ENCODE measurements at regions not wholly inside any gene's neighbourhood (a gene's known extent, or its start where the extent isn't known, plus 50 kb on each side); places are given as distances from the start of the nearest gene placed in this dataset.

GRCh38 chr9:105103776-105104175 is 140.7 kb upstream of the SLC44A1 start:
- in situ Hi-C loops (cut with HindIII; ENCODE audit: low sequenced_read_pairs) = no loop called here
- no peak overlapping the region for H3K4me3 ChIP-seq (ENCODE audit: low read depth, low read length)
- TF ChIP-seq, protein P1, sequence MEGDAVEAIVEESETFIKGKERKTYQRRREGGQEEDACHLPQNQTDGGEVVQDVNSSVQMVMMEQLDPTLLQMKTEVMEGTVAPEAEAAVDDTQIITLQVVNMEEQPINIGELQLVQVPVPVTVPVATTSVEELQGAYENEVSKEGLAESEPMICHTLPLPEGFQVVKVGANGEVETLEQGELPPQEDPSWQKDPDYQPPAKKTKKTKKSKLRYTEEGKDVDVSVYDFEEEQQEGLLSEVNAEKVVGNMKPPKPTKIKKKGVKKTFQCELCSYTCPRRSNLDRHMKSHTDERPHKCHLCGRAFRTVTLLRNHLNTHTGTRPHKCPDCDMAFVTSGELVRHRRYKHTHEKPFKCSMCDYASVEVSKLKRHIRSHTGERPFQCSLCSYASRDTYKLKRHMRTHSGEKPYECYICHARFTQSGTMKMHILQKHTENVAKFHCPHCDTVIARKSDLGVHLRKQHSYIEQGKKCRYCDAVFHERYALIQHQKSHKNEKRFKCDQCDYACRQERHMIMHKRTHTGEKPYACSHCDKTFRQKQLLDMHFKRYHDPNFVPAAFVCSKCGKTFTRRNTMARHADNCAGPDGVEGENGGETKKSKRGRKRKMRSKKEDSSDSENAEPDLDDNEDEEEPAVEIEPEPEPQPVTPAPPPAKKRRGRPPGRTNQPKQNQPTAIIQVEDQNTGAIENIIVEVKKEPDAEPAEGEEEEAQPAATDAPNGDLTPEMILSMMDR (IDR thresholded peaks at IDR 0.05; ENCODE audit: low read depth, low read length) = no peak
- DNase-seq (ENCODE audit: low read depth, low spot score) = no peak

- TF ChIP-seq, protein P1 (IDR thresholded peaks at IDR 0.05; ENCODE audit: low read depth, low read length) = no peak
- DNase-seq (ENCODE audit: low read depth, low spot score) = no peak
- in situ Hi-C loops (cut with HindIII; ENCODE audit: low sequenced_read_pairs) = no loop called here
- H3K4me3 ChIP-seq (ENCODE audit: low read depth, low read length) = no peak overlapping the region
These were observed 130.1 kb upstream of the SLC44A1 start for GRCh38 chr9:105114318-105114717.

DNA sequence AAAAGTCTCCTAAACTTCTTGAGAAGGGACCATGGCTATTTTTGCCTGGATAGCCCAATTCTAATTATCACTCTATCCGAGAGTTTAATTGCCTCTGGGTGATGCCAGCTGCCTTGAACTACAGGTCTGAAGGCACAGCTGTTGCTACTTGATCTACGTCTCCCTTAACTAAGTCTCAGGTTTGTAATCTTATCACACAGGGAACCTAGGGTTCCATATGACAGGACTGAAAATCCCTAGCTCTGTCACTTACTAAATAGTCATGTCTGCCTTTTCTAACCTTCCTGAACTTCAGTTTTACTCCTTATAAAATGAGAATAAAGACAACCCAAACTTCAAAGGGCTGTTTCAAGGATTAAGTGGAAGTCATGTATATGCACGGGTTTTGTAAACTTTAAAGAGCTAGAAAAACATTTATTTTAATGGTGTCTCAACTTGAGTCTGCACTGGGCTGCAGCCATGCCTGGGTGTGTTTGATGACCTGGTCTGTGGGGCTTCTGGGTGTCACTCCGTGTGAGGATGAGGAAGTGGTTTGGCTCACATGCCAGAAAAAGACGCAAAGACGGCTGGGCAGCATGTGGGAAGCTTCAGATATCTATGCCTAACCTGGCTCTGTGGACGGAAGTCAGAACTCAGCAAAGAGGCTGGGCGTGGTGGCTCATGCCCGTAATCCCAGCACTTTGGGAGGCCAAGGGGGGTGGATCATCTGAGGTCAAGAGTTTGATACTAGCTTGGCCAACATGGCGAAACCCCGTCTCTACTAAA is 129.3 kb upstream of the SLC44A1 start:
- in situ Hi-C loops (cut with HindIII; ENCODE audit: low sequenced_read_pairs) = no loop called here
- no peak for DNase-seq (ENCODE audit: low read depth, low spot score)
- TF ChIP-seq, protein P1 (IDR thresholded peaks at IDR 0.05; ENCODE audit: low read depth, low read length) = no peak
- no peak overlapping the region for H3K4me3 ChIP-seq (ENCODE audit: low read depth, low read length)

DNA sequence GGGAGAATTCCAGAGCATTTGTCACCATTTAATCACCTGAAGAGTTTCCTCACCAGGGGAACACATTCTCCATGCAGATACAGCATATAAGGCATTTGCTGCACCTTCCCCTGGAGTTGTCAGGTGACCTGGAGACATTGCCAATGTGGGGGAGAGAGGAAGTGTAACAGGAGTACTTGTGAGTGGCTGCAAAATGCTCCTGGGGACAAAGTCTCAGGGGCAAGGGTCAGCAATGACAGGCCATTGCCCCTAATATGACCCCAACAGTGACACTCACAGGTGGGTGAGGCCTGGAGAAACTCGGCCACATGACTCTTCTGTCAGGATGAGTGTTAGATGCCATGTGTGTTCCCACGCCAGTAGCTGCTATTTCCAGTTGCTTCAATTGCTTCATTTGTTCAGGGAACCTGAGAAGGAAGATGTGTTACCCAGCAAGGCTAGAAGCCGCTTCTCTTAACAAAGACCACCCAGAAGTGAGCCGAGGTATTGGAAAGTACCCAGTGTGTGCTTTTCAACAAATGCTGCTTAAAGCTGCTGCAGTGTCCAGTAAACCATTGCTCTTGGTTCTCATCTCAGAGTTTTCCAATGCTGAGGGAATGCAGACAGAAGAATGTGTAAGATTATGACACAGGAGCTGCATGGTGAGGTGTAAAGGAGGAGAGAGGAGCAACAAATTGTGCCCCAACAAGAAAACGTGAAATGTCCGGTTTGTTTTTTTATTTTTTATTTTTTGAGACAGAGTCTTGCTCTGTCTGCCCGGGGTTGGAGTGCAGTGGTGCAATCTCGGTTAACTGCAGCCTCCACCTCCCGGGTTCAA is 128.2 kb upstream of the SLC44A1 start:
- DNase-seq (ENCODE audit: low read depth, low spot score) = no peak
- no peak overlapping the region for H3K4me3 ChIP-seq (ENCODE audit: low read depth, low read length)
- in situ Hi-C loops (cut with HindIII; ENCODE audit: low sequenced_read_pairs) = no loop called here
- TF ChIP-seq, protein P1 (IDR thresholded peaks at IDR 0.05; ENCODE audit: low read depth, low read length) = no peak

DNA sequence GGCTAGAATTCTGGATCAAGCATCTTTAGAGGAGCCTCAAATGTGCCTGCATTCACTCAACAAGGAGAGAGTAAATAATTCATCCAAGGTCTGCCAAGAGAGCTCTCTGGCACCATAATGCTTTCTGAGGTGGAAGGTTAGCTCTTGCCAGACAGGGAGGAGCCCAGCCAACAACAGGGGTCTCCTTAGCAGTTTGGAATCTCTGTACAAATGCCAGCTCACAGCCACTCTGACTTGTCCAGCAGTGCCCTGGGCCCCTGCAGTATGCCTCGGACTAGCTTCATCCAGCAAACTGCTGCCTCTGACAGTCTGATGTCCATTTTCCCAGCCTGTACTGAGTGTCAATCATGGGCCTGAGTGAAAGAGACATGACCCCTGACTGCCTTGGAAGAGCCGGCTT is 127.2 kb upstream of the SLC44A1 start:
- in situ Hi-C loops (cut with HindIII; ENCODE audit: low sequenced_read_pairs) = no loop called here
- DNase-seq (ENCODE audit: low read depth, low spot score) = no peak
- no peak overlapping the region for H3K4me3 ChIP-seq (ENCODE audit: low read depth, low read length)
- TF ChIP-seq, protein P1 (IDR thresholded peaks at IDR 0.05; ENCODE audit: low read depth, low read length) = no peak

DNA sequence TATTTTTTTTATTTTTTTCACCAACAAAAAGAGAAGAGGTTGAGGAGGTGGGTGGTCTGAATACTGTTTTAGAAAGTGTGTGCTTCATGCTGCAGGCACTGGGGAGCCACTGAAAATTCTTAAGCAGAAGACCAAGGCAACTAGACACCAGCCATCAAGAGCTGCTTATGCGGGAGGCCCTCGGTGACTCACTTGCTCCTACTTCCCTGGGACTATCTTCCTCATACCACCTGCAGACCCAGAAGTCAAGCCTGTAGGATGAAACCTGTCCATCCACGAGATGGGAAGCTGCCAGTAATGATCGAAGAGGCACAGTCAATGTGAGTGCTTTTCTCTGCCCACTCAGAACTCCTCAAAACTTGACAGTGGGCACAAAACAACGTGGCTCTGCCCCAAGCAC is 125.8 kb upstream of the SLC44A1 start:
- DNase-seq (ENCODE audit: low read depth, low spot score) = no peak
- no peak overlapping the region for H3K4me3 ChIP-seq (ENCODE audit: low read depth, low read length)
- TF ChIP-seq, protein P1 (IDR thresholded peaks at IDR 0.05; ENCODE audit: low read depth, low read length) = no peak
- in situ Hi-C loops (cut with HindIII; ENCODE audit: low sequenced_read_pairs) = no loop called here

All from astrocyte of the spinal cord (primary cell).